Astrocyte of the spinal cord (primary cell): ENCODE measurements at regions not wholly inside any gene's neighbourhood (a gene's known extent, or its start where the extent isn't known, plus 50 kb on each side); places are given as distances from the start of the nearest gene placed in this dataset.
A peak's percentile ranks its signal among the peaks of the same experiment; 100 is the strongest.
"Not testable (repeated sequence)": the region's sequence is repeated elsewhere in the genome, so short reads cannot be mapped to it uniquely, and the experiment has no call there.

Experiments used
- DNase-seq: peaks from one replicate; pipeline ENCODE4 v3.0.0; 2011; ENCODE audit warnings: low read depth, low spot score
- H3K4me3 ChIP-seq: 2 replicates; pipeline ENCODE4 v1.5.1; 2011; ENCODE audit warnings: low read depth, mild to moderate bottlenecking, low read length, moderate library complexity
- in situ Hi-C: cut with HindIII; loops from 2 replicates; pipeline ENCODE4 v1.10.0; 2017; ENCODE audit warnings: low sequenced_read_pairs
- TF ChIP-seq, protein P1 (sequence below): IDR thresholded peaks from 2 replicates; pipeline ENCODE4 v1.5.1; 2012; ENCODE audit warnings: low read depth, mild to moderate bottlenecking, low read length, inconsistent platforms

DNA sequence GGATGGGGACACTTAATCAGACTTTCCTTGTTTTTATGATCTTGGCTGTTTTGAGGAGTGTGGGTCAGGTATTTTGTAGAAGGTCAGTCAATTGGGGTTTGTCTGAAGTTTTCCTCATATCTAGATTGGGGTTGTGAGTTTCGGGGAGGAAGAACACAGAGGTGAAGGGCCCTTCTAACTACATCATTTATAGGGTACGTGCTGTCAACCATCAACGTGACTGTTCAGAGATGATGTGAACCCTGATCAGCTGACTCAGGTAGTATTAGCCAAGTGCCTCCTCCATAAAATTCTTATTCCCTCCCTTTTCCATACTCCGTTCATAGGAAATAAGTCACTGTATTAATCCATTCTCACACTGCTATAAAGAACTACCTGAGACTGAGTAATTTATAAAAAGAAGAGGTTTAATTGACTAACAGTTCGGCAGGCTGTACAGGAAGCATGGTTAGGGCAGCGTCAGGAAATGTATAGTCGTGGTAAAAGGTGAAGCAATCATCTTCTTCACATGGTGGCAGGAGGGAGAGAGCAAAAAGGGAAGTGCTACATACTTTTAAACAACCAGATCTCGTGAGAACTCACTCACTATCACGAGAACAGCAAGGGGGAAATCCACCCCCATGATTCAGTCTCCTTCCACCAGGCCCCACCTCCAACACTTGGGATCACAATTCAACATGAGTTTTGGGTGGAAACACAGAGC is 547.1 kb upstream of the LINC00305 start:
- no peak overlapping the region for H3K4me3 ChIP-seq
- in situ Hi-C loops: no loop called here
- TF ChIP-seq, protein P1, sequence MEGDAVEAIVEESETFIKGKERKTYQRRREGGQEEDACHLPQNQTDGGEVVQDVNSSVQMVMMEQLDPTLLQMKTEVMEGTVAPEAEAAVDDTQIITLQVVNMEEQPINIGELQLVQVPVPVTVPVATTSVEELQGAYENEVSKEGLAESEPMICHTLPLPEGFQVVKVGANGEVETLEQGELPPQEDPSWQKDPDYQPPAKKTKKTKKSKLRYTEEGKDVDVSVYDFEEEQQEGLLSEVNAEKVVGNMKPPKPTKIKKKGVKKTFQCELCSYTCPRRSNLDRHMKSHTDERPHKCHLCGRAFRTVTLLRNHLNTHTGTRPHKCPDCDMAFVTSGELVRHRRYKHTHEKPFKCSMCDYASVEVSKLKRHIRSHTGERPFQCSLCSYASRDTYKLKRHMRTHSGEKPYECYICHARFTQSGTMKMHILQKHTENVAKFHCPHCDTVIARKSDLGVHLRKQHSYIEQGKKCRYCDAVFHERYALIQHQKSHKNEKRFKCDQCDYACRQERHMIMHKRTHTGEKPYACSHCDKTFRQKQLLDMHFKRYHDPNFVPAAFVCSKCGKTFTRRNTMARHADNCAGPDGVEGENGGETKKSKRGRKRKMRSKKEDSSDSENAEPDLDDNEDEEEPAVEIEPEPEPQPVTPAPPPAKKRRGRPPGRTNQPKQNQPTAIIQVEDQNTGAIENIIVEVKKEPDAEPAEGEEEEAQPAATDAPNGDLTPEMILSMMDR: no peak
- DNase-seq: no peak

DNA sequence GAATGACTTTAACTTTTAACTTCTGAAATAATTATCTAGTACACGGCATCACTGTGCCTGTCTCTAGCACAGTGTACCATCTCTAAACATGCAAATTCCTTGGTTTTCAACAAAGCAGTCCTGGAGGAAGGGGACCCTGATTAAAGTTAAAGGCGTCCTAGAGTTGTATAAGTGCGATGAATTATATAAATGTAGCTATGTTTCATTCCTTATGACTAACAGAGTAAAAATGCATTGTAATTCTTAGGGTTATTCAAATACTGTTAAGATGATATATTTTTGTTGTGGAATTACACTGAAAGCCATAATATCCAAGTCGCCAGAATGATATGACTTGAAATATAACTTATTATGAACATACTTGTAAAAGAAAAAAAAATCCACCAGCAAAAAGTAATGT is 544.9 kb upstream of the LINC00305 start:
- TF ChIP-seq, protein P1: no peak
- DNase-seq: peak; percentile 8
- no peak overlapping the region for H3K4me3 ChIP-seq
- in situ Hi-C loops: no loop called here

DNA sequence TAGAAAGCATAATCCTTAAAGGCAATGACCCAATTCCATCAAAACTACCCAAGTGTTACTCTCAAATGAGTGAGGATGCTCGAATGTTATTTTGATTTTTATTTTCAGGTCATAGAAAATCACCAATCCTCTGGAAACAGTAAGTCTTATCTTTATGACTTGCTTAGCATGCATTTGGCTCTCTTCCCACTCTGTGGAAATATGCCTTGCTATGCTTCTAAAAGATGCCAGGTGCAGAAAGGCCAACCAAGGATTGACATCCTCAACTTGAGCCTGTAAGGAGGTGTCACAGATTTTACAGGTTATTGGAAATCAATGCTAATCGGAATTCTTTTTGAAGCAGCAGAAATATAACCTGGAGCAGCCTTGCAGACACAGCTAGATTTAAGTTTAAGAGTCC is 543.9 kb upstream of the LINC00305 start:
- TF ChIP-seq, protein P1: no peak
- peak; percentile 2 for DNase-seq
- H3K4me3 ChIP-seq: no peak overlapping the region
- in situ Hi-C loops: no loop called here

DNA sequence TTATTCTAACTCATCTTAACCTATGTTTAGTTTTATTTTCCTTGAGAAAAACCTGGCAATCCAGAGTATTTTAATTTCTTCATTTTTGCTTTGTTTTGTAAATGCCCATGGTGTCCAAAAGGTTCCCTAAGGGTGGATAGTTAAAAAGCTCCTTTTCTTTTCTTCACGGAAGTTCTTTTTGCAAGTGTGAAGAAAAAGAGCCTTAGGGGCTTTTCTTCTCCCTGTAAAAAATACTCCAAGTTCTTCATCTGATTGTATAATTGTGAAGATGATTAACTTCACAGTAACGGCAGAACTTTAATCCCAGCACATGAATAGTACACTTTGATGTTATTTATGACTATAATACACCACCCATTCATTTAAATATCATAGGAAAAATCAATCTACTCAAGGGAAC is 530.2 kb upstream of the LINC00305 start:
- DNase-seq: no peak
- TF ChIP-seq, protein P1: no peak
- in situ Hi-C loops: no loop called here
- no peak overlapping the region for H3K4me3 ChIP-seq

DNA sequence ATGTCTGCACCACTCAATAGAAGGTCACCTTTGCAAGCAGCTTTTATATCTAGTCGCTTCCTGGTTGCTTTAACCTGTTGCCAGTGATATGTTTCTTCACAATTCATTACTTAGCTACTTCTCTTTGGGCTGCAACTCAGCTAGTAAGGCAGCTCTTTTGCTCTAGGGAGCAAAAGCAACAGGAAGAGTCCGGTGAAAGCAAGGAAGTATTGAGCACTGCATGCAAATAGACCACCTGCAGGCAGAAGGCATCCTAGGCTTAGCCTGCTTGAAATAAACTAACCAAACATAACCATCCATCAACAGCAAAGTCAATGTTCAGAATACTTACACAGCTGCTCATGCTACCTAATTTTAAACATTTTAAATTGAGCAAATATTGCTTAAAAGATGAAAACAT is 529.2 kb upstream of the LINC00305 start:
- no peak for DNase-seq
- TF ChIP-seq, protein P1: no peak
- no peak overlapping the region for H3K4me3 ChIP-seq
- in situ Hi-C loops: no loop called here

DNA sequence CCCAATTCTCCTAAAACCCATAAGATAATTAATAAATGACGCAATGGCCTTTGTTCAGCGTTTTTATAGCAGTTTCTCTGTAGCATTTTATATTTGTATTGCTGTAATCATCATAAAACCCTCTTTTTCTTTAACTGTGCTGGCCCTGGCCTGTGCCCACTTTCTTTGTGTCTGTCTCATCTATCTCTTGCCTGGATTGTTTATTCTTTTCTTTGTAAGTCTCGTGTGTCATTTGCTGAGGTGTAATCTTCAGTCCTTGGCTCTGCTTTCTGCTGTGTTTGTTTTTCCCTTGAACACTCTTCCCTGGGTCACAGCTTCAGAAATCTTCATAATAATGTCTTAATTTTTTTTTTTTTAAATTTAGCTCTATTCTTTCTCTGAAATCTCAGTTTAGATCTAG is 525.8 kb upstream of the LINC00305 start:
- TF ChIP-seq, protein P1: no peak
- in situ Hi-C loops: no loop called here
- no peak for DNase-seq
- H3K4me3 ChIP-seq: no peak overlapping the region

DNA sequence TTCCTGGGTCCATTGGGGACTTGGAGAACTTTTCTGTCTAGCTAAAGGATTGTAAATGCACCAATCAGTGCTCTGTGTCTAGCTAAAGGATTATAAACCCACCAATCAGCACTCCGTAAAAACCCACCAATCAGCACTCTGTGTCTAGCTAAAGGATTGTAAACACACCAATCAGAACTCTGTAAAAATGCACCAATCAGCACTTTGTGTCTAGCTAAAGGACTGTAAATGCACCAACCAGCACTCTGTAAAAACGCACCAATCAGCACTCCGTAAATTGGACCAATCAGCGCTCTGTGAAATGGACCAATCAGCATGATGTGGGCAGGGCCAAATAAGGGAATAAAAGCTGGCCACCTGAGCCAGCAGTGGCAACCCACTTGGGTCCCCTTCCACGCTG is 522.4 kb upstream of the LINC00305 start:
- DNase-seq, H3K4me3 ChIP-seq, in situ Hi-C loops: not testable (repeated sequence)
